ENCODE measurements at regions not wholly inside any gene's neighbourhood (a gene's known extent, or its start where the extent isn't known, plus 50 kb on each side); places are given as distances from the start of the nearest gene placed in this dataset.

DNA sequence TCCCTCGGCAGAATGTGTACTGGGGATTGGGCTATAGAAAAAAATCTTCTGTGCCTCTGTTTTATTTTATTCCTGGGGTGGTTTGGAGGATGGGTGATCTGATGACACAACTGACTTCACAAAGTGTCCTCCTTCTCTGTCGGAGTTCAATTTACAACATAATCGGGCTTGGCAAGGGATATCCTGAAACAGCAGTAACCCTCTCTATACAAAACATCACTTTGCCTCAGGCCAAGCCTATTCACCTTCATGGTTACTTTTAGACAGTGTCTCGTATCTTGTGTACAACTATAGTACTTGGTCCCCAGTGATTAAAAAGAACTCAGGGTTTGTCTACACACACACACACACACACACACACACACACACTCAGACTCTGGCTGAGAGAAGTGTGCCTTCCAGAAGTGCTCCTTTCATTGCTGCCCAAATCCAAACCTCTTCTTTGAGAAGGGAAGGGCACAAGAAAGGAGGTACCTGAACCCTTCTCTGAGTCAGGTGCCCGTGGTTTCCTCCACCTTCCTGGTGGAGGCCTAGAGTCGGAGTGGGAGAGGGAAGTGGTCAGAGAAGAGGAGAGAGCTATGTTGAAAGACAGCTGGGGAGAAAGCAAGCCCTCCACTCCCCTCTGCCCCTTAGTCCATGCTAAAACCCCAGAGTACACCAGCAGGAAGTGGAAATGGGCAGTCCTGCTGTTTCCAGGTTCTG lies 62.4 kb upstream of the POU2F1 start:
- Mint-ChIP-seq H3K9me3 (ENCODE audit: low read depth, unreplicated experiment) (no peaks in the 10 kb centered on the region), H3K4me3 (ENCODE audit: low read depth, unreplicated experiment) (no peak overlapping the region), H3K27ac (ENCODE audit: unreplicated experiment) (no peak overlapping the region), H3K4me1 (ENCODE audit: low read depth, unreplicated experiment) (peaks cover 31% of the 10 kb centered on the region), H3K27me3 (ENCODE audit: unreplicated experiment) (no peaks in the 10 kb centered on the region), H3K36me3 (ENCODE audit: insufficient read depth, unreplicated experiment) (no peaks in the 10 kb centered on the region)
- intact Hi-C loops (cut with micrococcal nuclease; ENCODE audit: unreplicated experiment): no loop called here
- no peak for DNase-seq
- TF ChIP-seq, protein P1, sequence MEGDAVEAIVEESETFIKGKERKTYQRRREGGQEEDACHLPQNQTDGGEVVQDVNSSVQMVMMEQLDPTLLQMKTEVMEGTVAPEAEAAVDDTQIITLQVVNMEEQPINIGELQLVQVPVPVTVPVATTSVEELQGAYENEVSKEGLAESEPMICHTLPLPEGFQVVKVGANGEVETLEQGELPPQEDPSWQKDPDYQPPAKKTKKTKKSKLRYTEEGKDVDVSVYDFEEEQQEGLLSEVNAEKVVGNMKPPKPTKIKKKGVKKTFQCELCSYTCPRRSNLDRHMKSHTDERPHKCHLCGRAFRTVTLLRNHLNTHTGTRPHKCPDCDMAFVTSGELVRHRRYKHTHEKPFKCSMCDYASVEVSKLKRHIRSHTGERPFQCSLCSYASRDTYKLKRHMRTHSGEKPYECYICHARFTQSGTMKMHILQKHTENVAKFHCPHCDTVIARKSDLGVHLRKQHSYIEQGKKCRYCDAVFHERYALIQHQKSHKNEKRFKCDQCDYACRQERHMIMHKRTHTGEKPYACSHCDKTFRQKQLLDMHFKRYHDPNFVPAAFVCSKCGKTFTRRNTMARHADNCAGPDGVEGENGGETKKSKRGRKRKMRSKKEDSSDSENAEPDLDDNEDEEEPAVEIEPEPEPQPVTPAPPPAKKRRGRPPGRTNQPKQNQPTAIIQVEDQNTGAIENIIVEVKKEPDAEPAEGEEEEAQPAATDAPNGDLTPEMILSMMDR (IDR thresholded peaks at IDR 0.05; ENCODE audit: unreplicated experiment): no peak
- CTCF ChIA-PET: no interaction called here
- no TSS peak for BruUV-seq (replicated peaks)

DNA sequence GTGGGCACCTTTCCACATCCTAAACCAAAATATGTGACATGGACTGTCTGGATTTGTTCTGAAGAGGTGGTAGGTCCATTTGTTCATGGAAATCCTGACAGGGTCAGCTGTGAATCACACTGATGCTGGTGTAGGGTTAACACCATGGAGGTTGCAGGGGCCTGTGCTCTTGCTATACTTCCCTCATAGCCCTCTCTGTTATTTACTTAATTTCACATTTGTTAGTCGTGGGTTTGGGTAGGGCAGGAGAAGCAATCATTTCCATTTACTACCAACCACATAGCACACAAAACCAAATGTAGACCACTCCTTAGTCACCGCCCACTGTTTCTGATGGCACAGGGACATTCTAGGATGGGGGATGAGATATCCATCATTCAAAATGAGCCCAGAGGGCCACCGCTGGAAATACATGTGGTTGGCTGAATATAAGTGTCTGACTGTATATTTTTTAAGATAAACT lies 61.8 kb upstream of the POU2F1 start:
- no TSS peak for BruUV-seq (replicated peaks)
- Mint-ChIP-seq H3K9me3 (ENCODE audit: low read depth, unreplicated experiment) (no peaks in the 10 kb centered on the region), H3K27ac (ENCODE audit: unreplicated experiment) (no peak overlapping the region), H3K27me3 (ENCODE audit: unreplicated experiment) (no peaks in the 10 kb centered on the region), H3K4me3 (ENCODE audit: low read depth, unreplicated experiment) (no peak overlapping the region), H3K4me1 (ENCODE audit: low read depth, unreplicated experiment) (peaks cover 36% of the 10 kb centered on the region), H3K36me3 (ENCODE audit: insufficient read depth, unreplicated experiment) (no peaks in the 10 kb centered on the region)
- CTCF ChIA-PET: no interaction called here
- intact Hi-C loops (cut with micrococcal nuclease; ENCODE audit: unreplicated experiment): no loop called here
- TF ChIP-seq, protein P1 (IDR thresholded peaks at IDR 0.05; ENCODE audit: unreplicated experiment): no peak
- no peak for DNase-seq

DNA sequence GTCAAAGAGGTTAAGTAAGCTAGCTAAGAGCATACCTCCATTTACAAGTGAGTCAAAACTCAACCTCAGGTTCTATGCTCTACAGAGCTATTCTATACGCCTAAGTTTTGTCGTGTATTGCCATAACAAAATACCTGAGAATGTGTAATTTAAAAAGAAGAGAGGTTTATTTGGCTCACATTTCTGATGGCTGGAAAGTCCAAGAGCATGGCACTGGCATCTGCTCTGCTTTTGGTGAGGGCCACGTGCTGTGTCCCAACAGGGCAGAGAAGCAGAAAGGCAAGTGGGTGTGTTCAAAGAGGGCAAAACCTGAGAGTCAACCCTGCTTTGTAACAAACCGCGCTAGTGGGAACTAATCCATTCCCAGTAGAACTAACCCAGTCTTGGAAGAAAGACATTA lies 60.9 kb upstream of the POU2F1 start:
- H3K36me3 Mint-ChIP-seq (ENCODE audit: insufficient read depth, unreplicated experiment): no peaks in the 10 kb centered on the region
- BruUV-seq (replicated peaks): no TSS peak
- H3K4me3 Mint-ChIP-seq (ENCODE audit: low read depth, unreplicated experiment): no peak overlapping the region
- TF ChIP-seq, protein P1 (IDR thresholded peaks at IDR 0.05; ENCODE audit: unreplicated experiment): no peak
- no peaks in the 10 kb centered on the region for H3K27me3 Mint-ChIP-seq (ENCODE audit: unreplicated experiment)
- no peak overlapping the region for H3K27ac Mint-ChIP-seq (ENCODE audit: unreplicated experiment)
- intact Hi-C loops (cut with micrococcal nuclease; ENCODE audit: unreplicated experiment): loop anchor here (5.0 kb wide), 1 partner anchor 58 kb away; no protein-coding TSS in a partner anchor
- no peak for DNase-seq
- peaks cover 36% of the 10 kb centered on the region for H3K4me1 Mint-ChIP-seq (ENCODE audit: low read depth, unreplicated experiment)
- no peaks in the 10 kb centered on the region for H3K9me3 Mint-ChIP-seq (ENCODE audit: low read depth, unreplicated experiment)
- CTCF ChIA-PET: no interaction called here

DNA sequence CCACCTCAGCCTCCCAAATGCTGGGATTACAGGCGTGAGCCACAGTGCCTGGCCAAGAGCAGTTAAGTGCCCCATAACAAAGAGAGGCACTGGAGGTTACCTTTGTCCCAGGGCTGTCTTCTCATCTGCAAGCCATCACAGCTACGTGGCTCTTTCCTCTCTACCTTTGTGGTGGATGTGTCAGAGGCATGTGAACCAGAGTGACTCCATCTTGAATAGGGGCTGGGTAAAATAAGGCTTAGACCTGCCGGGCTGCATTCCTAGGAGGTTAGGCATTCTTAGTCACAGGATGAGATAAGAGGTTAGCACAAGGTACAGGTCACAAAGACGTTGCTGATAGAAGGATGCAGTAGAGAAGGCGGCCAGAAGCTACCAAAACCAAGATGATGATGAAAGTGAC lies 59.4 kb upstream of the POU2F1 start:
- Mint-ChIP-seq H3K9me3 (ENCODE audit: low read depth, unreplicated experiment) (no peaks in the 10 kb centered on the region), H3K36me3 (ENCODE audit: insufficient read depth, unreplicated experiment) (no peaks in the 10 kb centered on the region), H3K27ac (ENCODE audit: unreplicated experiment) (peak overlapping the region; percentile 67), H3K4me3 (ENCODE audit: low read depth, unreplicated experiment) (no peak overlapping the region), H3K4me1 (ENCODE audit: low read depth, unreplicated experiment) (peaks cover 36% of the 10 kb centered on the region), H3K27me3 (ENCODE audit: unreplicated experiment) (no peaks in the 10 kb centered on the region)
- peak; percentile 53 for DNase-seq
- TF ChIP-seq, protein P1 (IDR thresholded peaks at IDR 0.05; ENCODE audit: unreplicated experiment): no peak
- CTCF ChIA-PET: interaction anchor here (0.8 kb wide), 1 partner anchor 279 kb away, joined by 3 read pairs; no protein-coding TSS in a partner anchor
- no TSS peak for BruUV-seq (replicated peaks)
- intact Hi-C loops (cut with micrococcal nuclease; ENCODE audit: unreplicated experiment): loop anchor here (5.0 kb wide), 1 partner anchor 56 kb away; no protein-coding TSS in a partner anchor

Data from Calu3 (cell line).